K562 (cell line): ENCODE measurements at regions not wholly inside any gene's neighbourhood (a gene's known extent, or its start where the extent isn't known, plus 50 kb on each side); places are given as distances from the start of the nearest gene placed in this dataset.

Source experiments
- ATAC-seq: fragments of 200-7000 bp; cut with Tn5 transposase; 3 replicates; pipeline ENCODE4 v1.9.1; 2020; ENCODE audit warnings: moderate library complexity
- BruUV-seq: library from RNA; stranded (reverse); fragments of 400-500 nt; replicated peaks from 2 replicates; lab custom pipeline; 2021; lab: Mats Ljungman, UMichigan
- CTCF ChIA-PET: fragments of 300-600 bp; formaldehyde crosslinking; extraction: SDS; loops from one replicate; lab custom pipeline; 2021; ENCODE audit warnings: low intra/inter-chr PET ratio; lab: Yijun Ruan, JAX
- POLR2A ChIA-PET: fragments of 300-600, 350-650 bp; sonication (Branson Sonifier 250); formaldehyde crosslinking; extraction: SDS; loops from one replicate; lab custom pipeline; 2021; ENCODE audit warnings: antibody characterized with exemption, inconsistent platforms; lab: Yijun Ruan, JAX
- DNase-seq, 4 experiments: peaks; one replicate each; pipeline versions ENCODE4 v3.0.0 to v3.0.0-alpha.2; 2011 to 2018; ENCODE audit warnings: low spot score in 3 of 4, mixed read lengths in 3 of 4; ENCODE audit errors: extremely low read depth in 1 of 4
- FAIRE-seq: peaks from 2 replicates; lab custom pipeline; 2011; peaks lifted over from hg19 to GRCh38; lab: Jason Lieb, UNC
- H2AFZ ChIP-seq: 2 replicates; pipeline ENCODE4 v1.6.0; 2011; ENCODE audit warnings: low read depth, low read length, control low read depth, inconsistent platforms
- H3K27ac ChIP-seq: fragments of 200-600 bp; 3 replicates; pipeline ENCODE4 v1.8.0; 2011; ENCODE audit warnings: low read depth, mild to moderate bottlenecking, control low read depth, inconsistent platforms, low read length, moderate library complexity, mixed read lengths; ENCODE audit errors: extremely low read depth
- H3K27me3 ChIP-seq, 2 experiments: fragments of 300-600 bp in 1 of 2; 2 replicates in 1 of 2; 3 replicates in 1 of 2; pipeline versions ENCODE4 v1.6.0 to v1.8.0; 2011; ENCODE audit warnings: inconsistent platforms in 2 of 2, low read length in 2 of 2, mild to moderate bottlenecking in 1 of 2, mixed read lengths in 1 of 2, moderate library complexity in 1 of 2; ENCODE audit not compliant: control insufficient read depth in 2 of 2, insufficient read depth in 2 of 2
- H3K36me3 ChIP-seq: fragments of 300-600 bp; 3 replicates; pipeline ENCODE4 v1.8.0; 2011; ENCODE audit warnings: mild to moderate bottlenecking, low read length, inconsistent platforms; ENCODE audit not compliant: control insufficient read depth, insufficient read depth
- H3K4me1 ChIP-seq, 2 experiments: fragments of 200-600 bp in 1 of 2; replicated peaks in 1 of 2; 2 replicates in 1 of 2; 3 replicates in 1 of 2; pipeline versions ENCODE4 v1.5.1 to v1.8.0; 2011; ENCODE audit warnings: inconsistent platforms in 2 of 2, low read length in 2 of 2, mild to moderate bottlenecking in 1 of 2, mixed read lengths in 1 of 2, moderate library complexity in 1 of 2; ENCODE audit not compliant: control insufficient read depth in 2 of 2, insufficient read depth in 2 of 2
- H3K4me2 ChIP-seq: 2 replicates; pipeline ENCODE4 v1.6.1; 2011; ENCODE audit warnings: low read length, control low read depth, inconsistent platforms, mixed read lengths; ENCODE audit not compliant: insufficient read depth
- H3K4me3 ChIP-seq: fragments of 200-600 bp; sonication (generic), shearing (Covaris generic); 2 replicates; pipeline ENCODE4 v1.5.1; 2016; ENCODE audit warnings: control low read depth, inconsistent platforms
- H3K79me2 ChIP-seq: fragments of 200-600 bp; 3 replicates; pipeline ENCODE4 v1.8.0; 2011; ENCODE audit warnings: low read length, inconsistent platforms; ENCODE audit not compliant: control insufficient read depth, insufficient read depth
- H3K9ac ChIP-seq, 2 experiments: 2 replicates each; pipeline versions ENCODE4 v1.6.0 to v1.6.1; 2011; ENCODE audit warnings: low read depth in 2 of 2, low read length in 2 of 2, control low read depth in 1 of 2, inconsistent platforms in 1 of 2, mild to moderate bottlenecking in 1 of 2, mixed read lengths in 1 of 2; ENCODE audit not compliant: insufficient read depth in 1 of 2
- H3K9me1 ChIP-seq: one replicate; pipeline ENCODE4 v1.6.0; 2011; ENCODE audit warnings: inconsistent platforms, mild to moderate bottlenecking, low read length, moderate library complexity; ENCODE audit not compliant: control insufficient read depth, insufficient read depth
- H3K9me3 ChIP-seq: replicated peaks from 2 replicates; pipeline ENCODE4 v1.5.1; 2011; ENCODE audit warnings: low read depth, low read length, inconsistent platforms; ENCODE audit not compliant: control insufficient read depth, insufficient read depth
- H4K20me1 ChIP-seq: replicated peaks from 2 replicates; pipeline ENCODE4 v1.6.1; 2011; ENCODE audit warnings: low read length, inconsistent platforms, mixed read lengths; ENCODE audit not compliant: control insufficient read depth, insufficient read depth
- FOXK1 ChIP-seq: sonication (generic); formaldehyde crosslinking; IDR thresholded peaks from 2 replicates; pipeline ENCODE4 v1.8.0; 2022; ENCODE audit warnings: missing genetic modification reagents, mild to moderate bottlenecking, borderline replicate concordance
- ZBTB11 ChIP-seq, 3 experiments: fragments of 200-800 bp in 1 of 3; fragments of 250-450 bp in 1 of 3; fragments of 450-650 bp in 1 of 3; sonication (Bioruptor Pico) in 1 of 3; sonication (Bioruptor generic) in 1 of 3; formaldehyde crosslinking in 1 of 3; IDR thresholded peaks; 2 replicates each; pipeline versions ENCODE4 v1.6.1 to v1.8.0; 2016 to 2022; ENCODE audit warnings: mild to moderate bottlenecking in 2 of 3, missing genetic modification characterization in 2 of 3, missing compliant biosample characterization in 1 of 3, moderate library complexity in 1 of 3
- WGBS: fragments of 100-300 bp; shearing (Covaris generic); methylation state at CpG from one replicate; pipeline ENCODE4 v1.1.6; 2016; ENCODE audit warnings: low coverage, mixed read lengths; ENCODE audit not compliant: insufficient coverage; ENCODE audit errors: missing lambda C conversion rate; 5-methylcytosine and 5-hydroxymethylcytosine counted together
- in situ Hi-C: fragments of 300-500 bp; cut with MboI; formaldehyde crosslinking; loops from 4 replicates; pipeline ENCODE4 v1.15.0; 2018; ENCODE audit warnings: inconsistent platforms, mixed read lengths
- intact Hi-C: fragments of 100-400 bp; cut with micrococcal nuclease; formaldehyde crosslinking; loops from 2 replicates; pipeline ENCODE4 v1.14.2; 2022

- POLR2A ChIA-PET = no interaction called here
- CTCF ChIA-PET = no interaction called here
Measured at GRCh38 chr3:62982795-62983455, 107.7 kb upstream of the CADPS start.

More at GRCh38 chr3:62982795-62983455, 107.7 kb upstream of the CADPS start:
- H3K9me1 ChIP-seq = no peaks in the 10 kb centered on the region
- TF ChIP-seq FOXK1 (CRISPR knock-in tag) (no peak), ZBTB11 (CRISPR knock-in tag; IDR thresholded peaks at IDR 0.05) (peak in 1 of 3 experiments; percentile 46; a peak in 1 of 6 replicates)
- TF ChIP-seq, all 486 proteins: peak for 1
- H3K36me3 ChIP-seq = no peaks in the 10 kb centered on the region
- ATAC-seq (no peak), DNase-seq (no peak), FAIRE-seq (no peak)
- H3K79me2 ChIP-seq = no peaks in the 10 kb centered on the region
- no peaks in the 10 kb centered on the region for H3K4me1 ChIP-seq
- intact Hi-C loops (no loop called here), in situ Hi-C loops (no loop called here)
- WGBS = 0% methylated on average over 4 of the region's 4 CpGs
- H3K27ac ChIP-seq = no peak overlapping the region
- H4K20me1 ChIP-seq = no peaks in the 10 kb centered on the region
- BruUV-seq = no TSS peak
- no peaks in the 10 kb centered on the region for H3K9me3 ChIP-seq
- no peak overlapping the region for H3K4me2 ChIP-seq
- no peak overlapping the region for H3K4me3 ChIP-seq
- no peak overlapping the region for H3K9ac ChIP-seq
- no peaks in the 10 kb centered on the region for H3K27me3 ChIP-seq
- H2AFZ ChIP-seq = no peak overlapping the region
